ENCODE measurements at regions not wholly inside any gene's neighbourhood (a gene's known extent, or its start where the extent isn't known, plus 50 kb on each side); places are given as distances from the start of the nearest gene placed in this dataset.

DNA sequence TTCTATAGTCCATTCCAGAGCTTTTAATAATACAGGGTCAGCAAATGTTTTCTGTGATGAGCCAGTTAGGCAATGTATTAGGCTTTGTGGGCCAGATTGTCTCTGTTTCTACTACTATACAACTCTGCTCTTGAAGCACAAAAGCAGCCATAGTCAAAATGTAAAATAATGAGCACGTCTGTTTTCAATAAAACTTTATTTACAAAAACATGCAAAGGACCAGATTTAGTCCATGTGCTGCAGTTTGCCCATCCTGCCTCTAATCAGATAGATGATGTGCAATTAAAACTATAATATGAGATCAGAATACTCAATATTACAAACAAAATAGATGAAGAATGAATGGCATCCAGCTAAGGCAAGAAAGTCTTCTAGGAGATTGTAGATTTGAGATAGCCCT is 127.8 kb upstream of the FRMPD4 start:
- TF ChIP-seq, protein P1, sequence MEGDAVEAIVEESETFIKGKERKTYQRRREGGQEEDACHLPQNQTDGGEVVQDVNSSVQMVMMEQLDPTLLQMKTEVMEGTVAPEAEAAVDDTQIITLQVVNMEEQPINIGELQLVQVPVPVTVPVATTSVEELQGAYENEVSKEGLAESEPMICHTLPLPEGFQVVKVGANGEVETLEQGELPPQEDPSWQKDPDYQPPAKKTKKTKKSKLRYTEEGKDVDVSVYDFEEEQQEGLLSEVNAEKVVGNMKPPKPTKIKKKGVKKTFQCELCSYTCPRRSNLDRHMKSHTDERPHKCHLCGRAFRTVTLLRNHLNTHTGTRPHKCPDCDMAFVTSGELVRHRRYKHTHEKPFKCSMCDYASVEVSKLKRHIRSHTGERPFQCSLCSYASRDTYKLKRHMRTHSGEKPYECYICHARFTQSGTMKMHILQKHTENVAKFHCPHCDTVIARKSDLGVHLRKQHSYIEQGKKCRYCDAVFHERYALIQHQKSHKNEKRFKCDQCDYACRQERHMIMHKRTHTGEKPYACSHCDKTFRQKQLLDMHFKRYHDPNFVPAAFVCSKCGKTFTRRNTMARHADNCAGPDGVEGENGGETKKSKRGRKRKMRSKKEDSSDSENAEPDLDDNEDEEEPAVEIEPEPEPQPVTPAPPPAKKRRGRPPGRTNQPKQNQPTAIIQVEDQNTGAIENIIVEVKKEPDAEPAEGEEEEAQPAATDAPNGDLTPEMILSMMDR (IDR thresholded peaks at IDR 0.05): no peak
- TF ChIP-seq POLR2A (IDR thresholded peaks at IDR 0.05) (no peak), POLR2AphosphoS5 (IDR thresholded peaks at IDR 0.05) (no peak)

Data from transverse colon (tissue), 4 donors.